HG02798 (cell line): ENCODE measurements at regions not wholly inside any gene's neighbourhood (a gene's known extent, or its start where the extent isn't known, plus 50 kb on each side); places are given as distances from the start of the nearest gene placed in this dataset.
"Not testable (repeated sequence)": the region's sequence is repeated elsewhere in the genome, so short reads cannot be mapped to it uniquely, and the experiment has no call there.

Source experiments
- ATAC-seq: cut with Tn5 transposase; IDR thresholded peaks from one replicate; pipeline ENCODE4 v1.9.1; 2021; ENCODE audit warnings: mild to moderate bottlenecking; ENCODE audit not compliant: unreplicated experiment, poor library complexity

GRCh38 chr22:23416169-23416690, 163.9 kb downstream of the IGLL1 start:
- not testable (repeated sequence) for ATAC-seq

GRCh38 chr22:23415490-23415851, 164.6 kb downstream of the IGLL1 start:
- ATAC-seq: no peak

GRCh38 chr22:23414727-23415489, 165.2 kb downstream of the IGLL1 start:
- ATAC-seq: no peak

GRCh38 chr22:23411739-23412138, 168.4 kb downstream of the IGLL1 start:
- ATAC-seq: no peak

GRCh38 chr22:23410411-23410810, 169.7 kb downstream of the IGLL1 start:
- no peak for ATAC-seq

- ATAC-seq: no peak
Observed at GRCh38 chr22:23409976-23410375, 170.1 kb downstream of the IGLL1 start.

GRCh38 chr22:23408321-23408720, 171.8 kb downstream of the IGLL1 start:
- no peak for ATAC-seq

- no peak for ATAC-seq
Observed at GRCh38 chr22:23405366-23405851, 174.7 kb downstream of the IGLL1 start.

GRCh38 chr22:23404689-23405365, 175.3 kb downstream of the IGLL1 start:
- ATAC-seq: no peak

- no peak for ATAC-seq
Observed at GRCh38 chr22:23403720-23404688, 176.1 kb downstream of the IGLL1 start.

- ATAC-seq: no peak
Observed at GRCh38 chr22:23403152-23403719, 176.9 kb downstream of the IGLL1 start.

- peak; percentile 60 for ATAC-seq
Observed at GRCh38 chr22:23402275-23403151, 177.6 kb downstream of the IGLL1 start.

- ATAC-seq: no peak
Observed at GRCh38 chr22:23401910-23402274, 178.2 kb downstream of the IGLL1 start.

- no peak for ATAC-seq
Observed at GRCh38 chr22:23401111-23401909, 178.8 kb downstream of the IGLL1 start.

- no peak for ATAC-seq
Observed at GRCh38 chr22:23400286-23400981, 179.7 kb downstream of the IGLL1 start.

GRCh38 chr22:23399367-23400285, 180.5 kb downstream of the IGLL1 start:
- ATAC-seq: no peak
